ENCODE measurements at regions not wholly inside any gene's neighbourhood (a gene's known extent, or its start where the extent isn't known, plus 50 kb on each side); places are given as distances from the start of the nearest gene placed in this dataset.

- TF ChIP-seq CTCF (IDR thresholded peaks at IDR 0.05 in 2 of 3, conservative IDR thresholded peaks at IDR 0.05 in 1 of 3; ENCODE audit: borderline replicate concordance in 1 of 3, insufficient read depth in 1 of 3, low read depth in 2 of 3, low read length in 2 of 3) (no peak), POLR2A (IDR thresholded peaks at IDR 0.05; ENCODE audit: borderline replicate concordance, extremely low read depth, insufficient read depth, insufficient read length) (no peak), RAD21 (IDR thresholded peaks at IDR 0.05; ENCODE audit: low read depth) (no peak), SP1 (IDR thresholded peaks at IDR 0.05; ENCODE audit: low read depth) (no peak), CEBPB (IDR thresholded peaks at IDR 0.05; ENCODE audit: low read depth) (no peak), ZNF274 (IDR thresholded peaks at IDR 0.05; ENCODE audit: low read depth, low read length) (no peak), SRF (IDR thresholded peaks at IDR 0.05; ENCODE audit: low read depth) (no peak), EZH2 (IDR thresholded peaks at IDR 0.05) (no peak), FOSL1 (IDR thresholded peaks at IDR 0.05; ENCODE audit: low read depth) (no peak), REST (IDR thresholded peaks at IDR 0.05; ENCODE audit: low read depth) (no peak), JUND (IDR thresholded peaks at IDR 0.05) (no peak)
- TF ChIP-seq, protein P1, sequence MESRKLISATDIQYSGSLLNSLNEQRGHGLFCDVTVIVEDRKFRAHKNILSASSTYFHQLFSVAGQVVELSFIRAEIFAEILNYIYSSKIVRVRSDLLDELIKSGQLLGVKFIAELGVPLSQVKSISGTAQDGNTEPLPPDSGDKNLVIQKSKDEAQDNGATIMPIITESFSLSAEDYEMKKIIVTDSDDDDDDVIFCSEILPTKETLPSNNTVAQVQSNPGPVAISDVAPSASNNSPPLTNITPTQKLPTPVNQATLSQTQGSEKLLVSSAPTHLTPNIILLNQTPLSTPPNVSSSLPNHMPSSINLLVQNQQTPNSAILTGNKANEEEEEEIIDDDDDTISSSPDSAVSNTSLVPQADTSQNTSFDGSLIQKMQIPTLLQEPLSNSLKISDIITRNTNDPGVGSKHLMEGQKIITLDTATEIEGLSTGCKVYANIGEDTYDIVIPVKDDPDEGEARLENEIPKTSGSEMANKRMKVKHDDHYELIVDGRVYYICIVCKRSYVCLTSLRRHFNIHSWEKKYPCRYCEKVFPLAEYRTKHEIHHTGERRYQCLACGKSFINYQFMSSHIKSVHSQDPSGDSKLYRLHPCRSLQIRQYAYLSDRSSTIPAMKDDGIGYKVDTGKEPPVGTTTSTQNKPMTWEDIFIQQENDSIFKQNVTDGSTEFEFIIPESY (IDR thresholded peaks at IDR 0.05; ENCODE audit: extremely low read depth, insufficient replicate concordance, low read length): no peak
- TF ChIP-seq, protein P2, sequence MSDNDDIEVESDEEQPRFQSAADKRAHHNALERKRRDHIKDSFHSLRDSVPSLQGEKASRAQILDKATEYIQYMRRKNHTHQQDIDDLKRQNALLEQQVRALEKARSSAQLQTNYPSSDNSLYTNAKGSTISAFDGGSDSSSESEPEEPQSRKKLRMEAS (IDR thresholded peaks at IDR 0.05): no peak
- TF ChIP-seq, protein P3, sequence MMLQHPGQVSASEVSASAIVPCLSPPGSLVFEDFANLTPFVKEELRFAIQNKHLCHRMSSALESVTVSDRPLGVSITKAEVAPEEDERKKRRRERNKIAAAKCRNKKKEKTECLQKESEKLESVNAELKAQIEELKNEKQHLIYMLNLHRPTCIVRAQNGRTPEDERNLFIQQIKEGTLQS (IDR thresholded peaks at IDR 0.05): no peak
- Histone ChIP-seq H3K36me3 (ENCODE audit: control insufficient read depth in 1 of 2, insufficient read depth in 2 of 2, low read length in 2 of 2) (no peaks in the 10 kb centered on the region), H3K9ac (ENCODE audit: low read length) (no peak overlapping the region), H3K4me3 (replicated peaks in 1 of 2; ENCODE audit: low read depth in 1 of 2, low read length in 2 of 2) (no peak overlapping the region), H3K9me2 (ENCODE audit: insufficient read depth) (no peaks in the 10 kb centered on the region), H3K4me2 (ENCODE audit: low read length) (no peak overlapping the region), H3K4me1 (ENCODE audit: control insufficient read depth in 1 of 2, insufficient read depth in 2 of 2, low read length in 2 of 2) (no peaks in the 10 kb centered on the region), H3K27ac (ENCODE audit: low read depth, low read length) (no peak overlapping the region), H3K9me3 (ENCODE audit: control insufficient read depth in 1 of 2, insufficient read depth in 1 of 2, low read depth in 1 of 2, low read length in 2 of 2) (no peaks in the 10 kb centered on the region), H2AFZ (ENCODE audit: low read depth, low read length, poor library complexity, severe bottlenecking) (no peak overlapping the region), H3K27me3 (ENCODE audit: insufficient read depth, low read length) (no peaks in the 10 kb centered on the region), H3K79me2 (ENCODE audit: insufficient read depth, low read length) (no peaks in the 10 kb centered on the region), H4K20me1 (ENCODE audit: insufficient read depth) (no peaks in the 10 kb centered on the region)
- RAD21 ChIA-PET (ENCODE audit: low non-redundant PET in 1 of 2, low total read pairs in 2 of 2, uncharacterized antibody in 2 of 2, unreplicated experiment in 2 of 2): no interaction called here
- DNase-seq (ENCODE audit: low read depth, low spot score): no peak
- ATAC-seq: no peak
- BruUV-seq (replicated peaks): no TSS peak
- CTCF ChIA-PET: no interaction called here
- POLR2A ChIA-PET: no interaction called here
- intact Hi-C loops (cut with micrococcal nuclease): no loop called here
Measured at GRCh38 chr15:38196076-38196475, 56.6 kb upstream of the SPRED1 start.

Measured in HCT116 (cell line).